Fibroblast of skin of right quadriceps (primary cell): ENCODE measurements at regions not wholly inside any gene's neighbourhood (a gene's known extent, or its start where the extent isn't known, plus 50 kb on each side); places are given as distances from the start of the nearest gene placed in this dataset.
"Not testable (repeated sequence)": the region's sequence is repeated elsewhere in the genome, so short reads cannot be mapped to it uniquely, and the experiment has no call there.

ENCODE experiments used
- DNase-seq: peaks from one replicate; pipeline ENCODE4 v3.0.0-alpha.2; 2013

- no peak for DNase-seq
These were observed 1672.5 kb upstream of the DDX18 start for GRCh38 chr2:116141891-116142474.

DNA sequence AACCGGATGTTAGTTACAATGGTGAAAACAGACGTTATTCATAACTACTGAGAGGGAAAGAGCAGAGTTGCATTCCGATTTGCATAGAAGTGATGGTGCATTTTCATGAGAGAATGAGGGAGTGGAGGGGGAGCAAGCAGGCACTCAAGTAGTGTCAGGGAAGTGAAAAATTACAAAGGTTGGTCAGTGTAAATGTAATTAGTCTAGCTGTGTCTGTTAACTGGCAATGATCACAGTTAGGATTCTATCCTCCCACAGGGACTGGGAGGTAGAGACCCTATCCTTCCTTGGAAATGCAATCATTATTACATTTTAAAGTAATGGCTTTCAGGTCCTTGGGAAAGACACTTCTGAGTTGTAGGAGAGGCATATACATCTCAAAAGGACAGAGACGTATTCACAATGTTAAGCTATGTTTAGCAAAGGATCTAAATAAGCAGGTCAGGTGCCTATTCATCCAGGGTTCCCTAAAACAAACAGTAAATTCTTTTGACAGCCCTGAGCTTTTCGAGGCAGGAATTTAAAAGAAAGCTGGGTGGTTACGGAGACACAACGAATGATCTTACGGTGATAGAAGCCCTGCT lies 1671.8 kb upstream of the DDX18 start:
- no peak for DNase-seq

DNA sequence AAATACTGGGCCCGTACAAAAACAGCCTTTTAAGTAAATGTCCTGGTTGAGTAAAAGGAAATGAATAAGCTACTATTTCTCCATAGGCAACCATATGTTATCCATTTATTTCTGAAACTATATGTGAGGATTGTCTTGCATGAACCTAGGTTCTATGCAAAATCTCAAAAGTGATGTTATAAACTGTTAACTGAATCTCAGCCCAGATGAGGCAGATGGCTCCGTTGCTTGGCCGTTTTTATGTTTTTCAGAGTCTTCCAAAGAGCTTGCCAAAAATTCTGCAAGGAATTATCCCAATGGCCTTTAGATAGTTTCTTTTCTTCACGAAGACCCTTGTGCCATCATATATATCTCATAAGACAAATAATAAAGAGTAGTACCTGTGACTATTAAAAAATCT lies 1669.5 kb upstream of the DDX18 start:
- DNase-seq, result no peak

- DNase-seq, result no peak
These were observed 1666.1 kb upstream of the DDX18 start for GRCh38 chr2:116148361-116148760.

DNA sequence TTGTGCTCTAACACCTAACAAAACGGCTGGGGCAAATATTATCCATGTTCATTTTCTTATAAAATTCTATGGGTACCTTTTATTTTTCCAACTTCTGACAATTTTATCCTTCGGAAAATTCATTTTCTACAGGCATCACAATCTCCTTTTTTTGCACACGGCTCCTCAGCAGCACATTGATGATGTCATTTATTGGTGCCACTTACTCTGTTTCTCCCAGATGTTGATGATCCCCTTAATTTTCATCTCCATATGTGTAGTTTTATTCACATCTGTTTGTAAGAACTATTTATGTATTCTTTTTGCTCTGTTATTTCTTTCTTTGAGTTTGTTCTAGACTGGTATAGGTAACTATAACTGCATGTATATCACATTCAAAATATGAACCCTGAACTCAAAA lies 1660.8 kb upstream of the DDX18 start:
- no peak for DNase-seq

DNA sequence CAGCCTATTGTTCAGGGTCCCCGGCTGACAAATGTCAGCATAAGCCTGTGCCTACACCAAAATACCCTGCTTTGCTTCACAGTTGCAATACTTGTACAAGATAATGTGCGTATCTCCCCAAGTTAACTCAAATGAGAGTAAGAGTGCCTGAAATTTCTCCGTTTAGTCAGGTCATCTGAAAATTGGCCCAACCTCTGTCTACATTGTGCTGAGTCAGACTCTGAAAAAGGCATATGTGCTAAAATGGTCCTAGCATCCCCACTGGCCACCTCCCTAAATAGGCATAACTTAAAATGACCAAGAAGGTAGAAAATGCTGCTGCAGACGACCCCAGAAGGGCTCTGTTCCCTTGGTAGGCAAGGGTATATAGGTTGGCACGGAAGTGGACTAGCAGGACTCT lies 1653.8 kb upstream of the DDX18 start:
- DNase-seq, result no peak

- no peak for DNase-seq
These were observed 1652.1 kb upstream of the DDX18 start for GRCh38 chr2:116162395-116162794.

DNA sequence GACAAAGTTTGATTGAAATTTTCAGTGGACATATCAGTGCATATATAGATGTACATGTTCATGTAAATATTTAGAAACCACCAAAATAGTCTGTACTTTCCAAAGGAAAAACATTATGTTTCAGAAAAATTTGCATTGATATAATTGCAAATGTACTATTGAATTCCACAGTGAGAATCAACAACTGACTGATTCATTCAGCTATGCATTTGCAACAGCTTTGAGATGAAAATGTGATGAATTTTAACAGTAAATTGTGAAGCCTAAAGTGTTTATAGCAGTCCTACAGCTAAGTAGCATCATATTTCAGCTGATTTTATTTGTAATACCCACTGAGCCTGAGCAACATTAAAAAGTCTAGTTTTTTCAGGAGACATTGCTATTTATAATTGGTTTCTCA lies 1647.4 kb upstream of the DDX18 start:
- no peak for DNase-seq

DNA sequence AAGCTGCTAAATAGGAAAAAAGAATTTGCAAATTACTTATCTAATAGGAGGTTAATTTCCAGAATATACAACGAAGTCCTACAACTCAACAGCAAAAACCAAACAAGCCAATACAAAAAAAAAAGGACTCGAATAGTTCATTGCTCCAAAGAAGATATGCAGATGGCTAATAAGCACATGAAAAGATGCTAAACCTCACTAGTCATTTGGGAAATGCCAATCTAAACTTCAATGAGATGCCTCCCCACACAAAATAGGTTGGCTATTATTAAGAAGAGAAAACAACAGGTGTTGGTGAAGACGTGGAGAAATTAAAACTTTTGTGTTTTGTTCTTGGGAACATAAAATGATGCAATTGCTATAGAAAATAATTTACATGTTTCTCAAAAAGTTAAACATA lies 1634.4 kb upstream of the DDX18 start:
- DNase-seq, result no peak

DNA sequence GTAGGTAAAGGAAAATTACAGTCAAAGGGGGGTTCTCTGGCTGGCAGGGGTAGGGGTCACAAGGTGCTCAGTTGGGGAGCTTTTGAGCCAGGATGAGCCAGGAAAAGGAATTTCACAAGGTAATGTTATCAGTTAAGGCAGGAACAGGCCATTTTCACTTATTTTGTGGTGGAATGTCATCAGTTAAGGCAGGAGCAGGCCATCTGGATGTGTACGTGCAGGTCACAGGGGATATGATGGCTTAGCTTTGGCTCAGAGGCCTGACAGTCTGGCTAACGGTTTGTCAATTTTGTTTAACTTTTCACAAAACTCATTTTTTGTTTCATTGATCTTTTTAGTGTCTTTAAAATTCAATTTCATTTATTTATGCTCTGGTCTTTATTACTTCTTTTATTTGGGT lies 1623.8 kb upstream of the DDX18 start:
- DNase-seq, result not testable (repeated sequence)

DNA sequence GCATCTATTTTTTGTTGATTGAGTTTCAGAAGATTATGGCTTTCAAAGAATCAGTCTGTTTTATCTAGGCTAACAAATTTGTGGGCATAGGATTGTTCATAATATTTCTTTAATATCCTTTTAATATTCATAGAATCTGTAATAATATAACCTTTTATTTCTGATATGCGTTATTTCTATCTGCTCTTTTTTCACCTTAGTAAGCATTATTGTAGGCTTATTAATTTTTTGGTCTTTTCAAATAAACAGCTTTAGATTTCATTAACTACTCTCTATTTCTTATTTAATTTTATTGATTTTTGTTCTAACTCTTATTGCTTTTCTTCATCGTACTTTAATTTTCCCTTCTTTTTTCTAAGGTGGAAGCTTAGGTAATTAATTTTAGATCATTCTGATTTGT lies 1614.4 kb upstream of the DDX18 start:
- DNase-seq, result no peak

GRCh38 chr2:116211719-116212118 lies 1602.8 kb upstream of the DDX18 start:
- no peak for DNase-seq

DNA sequence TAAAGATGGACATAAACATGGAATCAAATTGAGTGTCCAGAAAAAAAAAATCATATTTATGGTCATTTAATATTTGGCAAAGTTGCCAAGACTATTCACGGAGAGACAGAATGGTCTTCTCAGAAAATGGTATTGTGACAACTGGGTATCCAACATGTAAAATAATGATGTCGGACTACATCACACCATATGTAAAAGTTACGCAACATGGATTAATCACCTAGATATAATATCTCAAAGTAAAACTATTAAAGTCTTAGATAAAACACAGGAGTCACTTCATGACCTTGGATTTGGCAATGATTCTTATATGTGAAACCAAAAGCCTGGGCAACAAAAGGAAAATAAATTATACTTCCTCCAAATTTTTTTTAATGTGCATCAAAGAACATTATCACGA lies 1591.7 kb upstream of the DDX18 start:
- no peak for DNase-seq

DNA sequence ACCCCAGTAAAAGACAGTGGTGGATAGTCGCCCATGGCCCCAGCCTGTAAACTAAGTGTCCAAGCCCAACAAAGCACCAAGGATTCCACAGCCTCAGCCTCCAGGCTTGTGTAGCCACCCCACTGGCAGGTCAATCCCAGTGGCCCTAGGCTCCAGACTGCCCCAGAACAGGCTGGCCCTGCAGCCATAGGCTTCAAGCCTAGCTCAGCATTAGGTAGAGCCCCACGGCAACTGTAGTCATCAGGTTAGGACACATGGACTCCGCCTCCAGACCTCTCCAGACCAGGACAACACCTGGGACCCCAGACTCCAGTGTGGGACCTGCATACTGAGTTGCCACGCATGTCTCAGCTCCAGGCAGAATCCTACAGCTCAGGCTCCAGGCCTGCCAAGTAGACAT lies 1590.6 kb upstream of the DDX18 start:
- no peak for DNase-seq

DNA sequence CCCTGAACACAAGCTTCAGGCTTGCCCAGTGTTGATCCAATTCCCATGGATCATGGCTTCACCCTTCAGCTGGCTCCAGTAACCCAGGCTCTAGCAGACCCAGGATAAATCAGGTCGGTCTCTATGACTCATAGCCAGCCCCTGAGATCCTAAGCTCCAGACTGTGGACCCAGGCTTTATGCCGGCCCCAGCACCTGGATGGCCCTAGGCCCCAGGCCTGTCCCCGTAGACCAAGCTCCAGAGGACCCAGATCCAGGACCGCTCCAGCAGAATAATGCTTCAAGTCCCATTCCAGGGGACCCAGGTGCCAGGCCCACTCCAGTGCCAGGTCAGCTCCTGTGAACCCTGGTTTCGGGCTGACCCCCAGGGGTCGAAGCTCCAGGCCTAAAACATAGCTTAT lies 1589.9 kb upstream of the DDX18 start:
- DNase-seq, result no peak

DNA sequence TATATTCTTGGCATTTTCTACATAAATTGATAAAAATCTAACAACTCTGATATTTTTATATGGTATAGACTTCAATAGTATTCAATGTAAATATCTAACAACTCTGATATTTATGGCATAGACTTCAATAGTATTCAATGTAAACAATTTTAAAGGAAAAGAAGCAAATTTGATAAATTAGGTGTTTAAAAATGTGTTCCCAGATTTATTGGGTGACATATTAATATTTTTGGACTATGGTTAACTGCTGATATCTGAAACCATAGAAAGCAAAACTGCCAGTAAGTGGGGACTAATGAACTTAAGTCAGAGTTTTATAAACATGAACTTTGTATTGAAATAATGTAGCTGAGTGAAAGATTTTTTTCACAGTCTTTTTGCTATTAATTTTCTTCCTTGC lies 1576.0 kb upstream of the DDX18 start:
- no peak for DNase-seq

GRCh38 chr2:116250376-116250775 lies 1564.1 kb upstream of the DDX18 start:
- no peak for DNase-seq

- DNase-seq, result no peak
These were observed 1549.6 kb upstream of the DDX18 start for GRCh38 chr2:116264872-116265271.

- no peak for DNase-seq
These were observed 1545.5 kb upstream of the DDX18 start for GRCh38 chr2:116269040-116269439.

DNA sequence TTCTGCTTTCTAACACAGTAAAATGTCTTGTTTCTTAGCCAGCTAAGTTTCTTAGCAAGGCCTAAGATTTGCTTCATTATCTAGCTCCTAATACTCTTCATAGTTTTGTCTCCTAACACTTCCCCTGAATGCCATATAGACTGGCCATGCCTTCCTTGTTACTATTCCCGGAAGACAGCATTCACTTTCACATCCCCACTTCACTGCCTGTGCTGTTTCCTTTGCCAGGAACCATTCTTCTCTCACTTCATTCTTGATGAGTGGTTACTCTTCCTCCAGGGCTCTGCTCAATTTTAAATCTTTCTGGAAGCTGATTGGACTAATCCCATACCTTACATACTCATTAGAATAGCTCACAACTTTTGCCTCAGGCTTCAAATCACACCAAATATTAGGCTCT lies 1510.2 kb upstream of the DDX18 start:
- DNase-seq, result no peak

DNA sequence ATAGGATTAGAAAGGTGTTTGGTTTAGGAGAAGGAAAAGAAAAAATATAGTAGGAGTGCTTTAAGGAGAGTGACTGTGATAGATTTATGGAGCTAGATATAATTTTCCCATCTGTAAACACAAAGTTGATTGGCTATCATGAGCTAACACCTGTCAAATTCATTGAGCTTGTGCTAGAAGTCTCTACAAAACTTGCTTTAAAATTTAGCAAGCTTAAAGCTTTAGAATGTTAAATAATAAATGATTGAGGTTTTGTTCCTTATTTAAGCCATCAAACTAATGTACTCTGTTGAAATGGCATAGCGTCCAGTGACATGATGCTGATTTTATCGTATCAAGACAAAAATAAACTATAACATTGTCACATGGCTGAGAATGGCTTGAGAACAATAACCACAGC lies 1497.4 kb upstream of the DDX18 start:
- DNase-seq, result no peak

GRCh38 chr2:116318551-116318950 lies 1495.9 kb upstream of the DDX18 start:
- not testable (repeated sequence) for DNase-seq

- DNase-seq, result no peak
These were observed 1495.5 kb upstream of the DDX18 start for GRCh38 chr2:116319001-116319400.

DNA sequence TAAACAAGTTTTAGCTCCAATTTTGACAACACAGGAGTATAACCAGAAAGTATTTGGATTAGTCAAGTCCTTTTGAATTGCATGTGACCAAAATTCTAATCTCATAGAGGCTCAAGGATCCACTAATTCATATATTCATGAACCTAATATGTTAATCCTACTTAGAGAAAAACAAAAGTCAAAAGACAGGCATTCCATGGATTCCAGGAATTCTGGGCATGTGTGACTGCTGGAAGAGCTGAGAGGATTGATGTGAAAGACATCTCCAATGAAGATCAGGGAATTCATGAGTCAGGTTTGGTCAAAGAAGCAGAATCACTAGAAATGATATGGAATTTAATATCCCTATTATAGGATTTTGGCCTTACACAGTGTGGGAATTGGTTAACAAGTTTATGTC lies 1494.6 kb upstream of the DDX18 start:
- DNase-seq, result no peak

DNA sequence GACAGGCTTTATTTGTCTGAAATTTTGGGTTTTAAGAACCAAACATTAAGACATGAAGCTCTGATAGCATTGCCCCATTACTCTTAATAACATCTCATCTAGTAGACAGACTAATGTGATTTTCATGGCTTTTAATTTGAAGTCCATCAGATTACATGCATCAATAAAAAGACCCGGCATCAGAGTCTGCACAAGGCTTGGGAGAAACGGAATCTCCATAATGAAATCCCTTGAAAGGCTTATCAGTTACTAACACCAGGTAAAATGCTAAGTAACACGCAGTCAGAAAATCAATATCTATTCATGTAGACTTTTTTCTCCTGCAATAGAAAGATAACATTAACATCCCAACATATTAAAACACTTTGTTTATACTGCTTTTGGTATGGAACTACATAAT lies 1485.2 kb upstream of the DDX18 start:
- DNase-seq, result no peak

GRCh38 chr2:116340690-116341089 lies 1473.8 kb upstream of the DDX18 start:
- no peak for DNase-seq
